NCI-H128 (cell line): ENCODE measurements at regions not wholly inside any gene's neighbourhood (a gene's known extent, or its start where the extent isn't known, plus 50 kb on each side); places are given as distances from the start of the nearest gene placed in this dataset.

Experiments
- DNase-seq: peaks from one replicate; lab custom pipeline; 2025; ENCODE audit not compliant: unreplicated experiment; lab: John Stamatoyannopoulos, UW

DNA sequence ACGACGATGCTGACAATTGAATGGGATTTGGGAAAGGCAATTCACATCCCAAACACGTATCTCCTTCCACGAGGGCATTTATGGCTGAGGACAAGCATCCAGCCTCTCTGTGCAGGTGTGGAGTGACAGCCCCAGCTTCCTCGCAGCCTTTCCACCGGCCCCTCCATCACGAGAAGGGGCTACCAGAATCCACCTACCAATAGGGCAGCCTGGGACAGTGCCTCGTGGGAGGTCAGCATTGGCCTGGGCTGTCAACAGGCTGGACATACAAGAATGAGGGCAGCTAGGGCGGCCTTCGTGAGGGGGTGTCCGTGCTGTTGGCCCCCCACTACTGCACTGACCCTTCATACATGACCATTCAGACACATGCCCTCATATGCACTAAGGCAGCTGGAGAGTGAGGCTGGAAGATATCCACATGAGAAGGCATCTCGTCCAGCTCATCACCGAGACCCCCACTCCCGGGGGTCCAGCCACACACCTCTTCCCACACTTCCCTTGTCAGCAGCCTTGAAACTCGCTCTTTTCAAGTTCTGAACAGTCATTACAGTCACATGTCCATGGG, 81.0 kb upstream of the ADRA2C start:
- DNase-seq: no peak

DNA sequence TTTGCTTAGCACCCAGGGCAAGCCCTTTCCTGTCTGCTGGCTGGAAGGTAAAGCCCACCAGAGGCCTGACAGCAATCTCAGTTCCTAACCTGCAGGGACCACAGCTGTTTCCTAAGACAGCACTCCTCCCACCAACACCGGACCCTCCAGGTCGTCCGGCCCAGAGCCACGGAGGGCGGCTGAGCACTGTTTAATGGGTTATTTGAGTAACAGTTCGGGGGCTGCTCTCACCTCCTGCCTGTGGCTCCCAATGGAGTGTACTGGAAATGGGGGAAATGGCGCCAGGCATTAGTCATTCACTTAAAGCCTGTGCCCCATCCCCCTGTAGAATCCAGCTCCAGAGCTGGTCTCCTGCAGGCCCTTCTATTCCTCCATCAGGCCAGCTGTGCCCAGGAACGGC, 81.6 kb upstream of the ADRA2C start:
- no peak for DNase-seq

DNA sequence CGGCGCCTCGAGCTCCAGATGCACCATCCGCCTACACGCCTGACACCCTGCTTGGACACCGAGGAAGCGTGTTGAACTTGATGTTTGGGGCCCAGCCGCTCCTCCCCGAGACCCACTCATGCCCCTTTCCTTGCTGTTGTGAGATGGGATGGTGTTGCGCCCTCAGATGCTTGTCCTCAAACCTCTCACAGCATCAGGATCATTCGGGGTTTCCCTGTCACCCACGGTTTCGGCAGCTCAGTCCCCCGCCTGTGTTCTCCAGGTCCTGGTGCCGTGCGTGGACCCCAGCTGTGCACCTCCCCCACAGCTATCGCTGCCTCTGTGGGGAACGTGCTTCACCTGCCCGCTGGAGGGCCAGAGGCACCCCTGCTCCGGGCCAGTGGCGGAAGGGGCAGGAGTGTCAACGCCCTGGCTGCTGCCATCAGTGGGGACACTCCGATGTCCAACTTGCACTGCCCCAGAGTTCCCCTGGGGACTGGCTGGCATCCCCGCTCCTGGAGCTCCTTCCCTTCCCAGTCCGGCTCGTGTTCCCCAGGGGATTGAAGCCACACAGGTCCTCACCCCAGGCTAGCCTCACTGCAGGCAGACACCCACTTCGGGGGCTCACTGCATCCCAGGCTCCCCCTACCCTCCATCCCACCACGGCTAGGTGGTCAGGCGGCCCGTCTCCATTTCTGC, 82.3 kb upstream of the ADRA2C start:
- DNase-seq: no peak

DNA sequence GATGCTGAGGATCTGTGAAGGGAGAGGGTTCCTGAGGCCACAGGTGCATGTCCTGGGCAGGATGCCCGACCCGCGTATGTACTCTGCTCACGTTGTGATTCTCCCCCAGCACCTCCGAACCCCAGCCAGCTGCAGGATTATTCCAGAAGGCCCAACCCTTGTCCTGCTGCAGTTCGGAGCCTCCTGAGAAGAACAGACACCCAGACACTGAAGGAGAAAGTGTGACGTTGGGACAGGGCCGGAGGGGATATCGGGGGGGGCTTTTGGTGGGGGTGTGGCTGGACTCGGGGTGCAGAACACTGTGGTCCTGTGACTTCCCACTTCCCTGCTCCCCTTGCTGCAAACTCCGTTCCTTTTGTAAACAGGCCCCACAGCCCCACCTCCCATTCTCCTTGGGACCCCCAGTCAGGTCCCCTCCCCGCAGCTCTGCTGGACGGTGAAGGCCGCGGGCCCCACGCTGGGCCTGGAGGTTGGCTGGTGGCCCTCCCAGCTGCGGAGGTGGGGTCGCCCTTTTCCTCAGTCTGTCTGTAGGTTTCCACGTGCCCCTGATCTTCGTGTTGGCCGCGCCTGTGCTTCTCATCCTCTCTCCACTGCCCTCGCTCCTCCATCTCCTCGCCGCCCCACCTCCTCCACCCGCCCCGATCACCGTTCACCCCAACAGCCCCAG, 83.0 kb upstream of the ADRA2C start:
- no peak for DNase-seq

DNA sequence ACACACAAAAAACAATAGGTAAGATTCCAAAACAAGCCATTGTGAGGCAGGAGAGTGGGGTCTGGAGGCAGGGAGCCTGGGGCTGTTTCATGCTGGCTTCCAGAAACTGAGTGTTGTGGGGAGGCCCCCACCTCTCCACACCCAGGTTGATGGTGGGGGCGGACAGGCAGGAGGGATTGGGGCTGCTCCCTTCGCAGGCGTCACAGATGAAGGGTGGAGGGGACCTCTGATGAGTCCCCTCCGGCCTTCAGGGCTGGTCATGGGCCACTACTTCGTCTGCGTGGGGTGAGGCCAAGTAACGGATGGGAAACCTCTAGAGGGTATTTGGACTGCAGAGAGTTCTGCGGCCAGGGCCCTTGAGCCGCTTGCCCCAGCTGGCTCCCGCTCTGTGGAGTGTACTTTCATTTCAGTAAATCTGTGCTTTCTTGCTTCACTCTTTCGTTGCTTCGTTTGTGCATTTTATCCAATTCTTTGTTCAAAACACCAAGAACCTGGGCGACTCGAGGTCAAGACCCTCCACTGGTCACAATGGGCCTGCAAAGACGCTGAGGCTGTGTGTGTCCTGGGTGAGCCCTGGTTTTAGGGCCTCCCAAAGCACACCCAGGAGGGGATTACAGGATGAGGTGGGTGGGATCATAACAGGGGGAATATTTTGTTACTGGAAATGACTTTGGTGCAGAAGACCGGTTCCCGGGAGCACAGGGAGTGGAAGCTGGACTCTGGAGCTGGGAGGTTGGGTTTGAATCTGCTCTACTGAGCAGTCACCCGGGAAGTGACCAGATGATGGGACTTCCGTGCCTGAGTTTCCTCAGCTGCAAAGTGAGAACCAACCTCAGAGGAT, 83.7 kb upstream of the ADRA2C start:
- DNase-seq: no peak

DNA sequence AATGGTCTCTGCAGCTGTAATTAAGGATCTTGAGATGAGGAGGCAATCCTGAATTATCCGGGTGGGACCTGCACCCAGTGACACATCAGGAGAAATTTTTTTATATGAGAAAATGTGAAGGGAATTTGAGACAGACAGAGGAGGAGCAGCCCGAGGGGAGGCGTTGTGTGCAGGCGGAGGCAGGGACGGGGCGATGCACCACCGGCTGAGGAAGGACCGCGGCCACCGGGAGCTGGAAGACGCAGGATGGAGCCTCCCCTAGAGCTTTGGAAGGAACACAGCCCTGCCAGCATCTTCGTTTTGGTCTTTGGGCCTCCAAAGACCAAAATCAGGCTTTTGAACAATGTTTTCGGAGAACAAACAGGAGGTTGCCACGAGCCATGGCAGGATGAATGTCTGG, 85.0 kb upstream of the ADRA2C start:
- no peak for DNase-seq

DNA sequence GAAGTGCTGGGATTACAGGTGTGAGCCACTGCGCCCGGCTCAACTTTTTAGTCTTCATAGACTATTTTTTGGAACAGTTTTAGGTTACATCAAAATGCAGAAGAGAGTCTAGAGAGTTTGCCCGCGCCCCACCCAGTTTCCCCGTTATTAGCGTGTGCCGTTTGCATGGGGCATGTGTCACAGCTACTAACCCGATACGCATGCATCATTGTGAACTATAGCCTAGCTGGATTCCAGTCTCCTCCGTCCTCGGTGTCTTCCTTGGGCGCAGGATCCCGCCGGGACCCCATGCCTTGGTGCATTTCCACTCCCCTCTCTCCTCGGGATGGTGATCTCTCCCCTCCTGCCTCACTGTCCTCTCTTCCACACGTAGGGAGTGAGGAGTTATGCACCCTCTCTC, 85.5 kb upstream of the ADRA2C start:
- no peak for DNase-seq

DNA sequence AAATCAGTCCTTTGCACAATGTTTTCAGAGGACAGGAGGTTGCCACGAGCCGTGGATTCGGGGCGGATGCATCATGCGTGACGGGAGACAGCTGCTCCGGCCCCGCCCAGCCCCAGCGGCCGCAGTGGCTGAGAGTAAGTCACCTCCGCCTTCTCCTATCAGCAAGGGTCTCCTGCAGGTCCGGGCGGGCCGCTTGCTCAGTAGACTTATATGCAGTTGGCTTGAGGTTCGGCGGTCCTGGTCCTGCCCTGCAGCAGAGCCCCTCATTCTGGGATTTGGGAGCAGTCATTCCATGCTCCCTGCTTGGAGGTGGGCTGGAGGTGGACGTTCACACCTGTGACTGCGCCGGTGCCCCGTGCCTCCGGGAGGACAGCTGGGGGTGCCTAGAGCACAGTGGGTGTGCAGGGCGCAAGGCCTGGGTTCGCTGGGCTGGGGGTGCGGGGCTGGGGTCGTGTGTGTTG, 86.3 kb upstream of the ADRA2C start:
- no peak for DNase-seq

DNA sequence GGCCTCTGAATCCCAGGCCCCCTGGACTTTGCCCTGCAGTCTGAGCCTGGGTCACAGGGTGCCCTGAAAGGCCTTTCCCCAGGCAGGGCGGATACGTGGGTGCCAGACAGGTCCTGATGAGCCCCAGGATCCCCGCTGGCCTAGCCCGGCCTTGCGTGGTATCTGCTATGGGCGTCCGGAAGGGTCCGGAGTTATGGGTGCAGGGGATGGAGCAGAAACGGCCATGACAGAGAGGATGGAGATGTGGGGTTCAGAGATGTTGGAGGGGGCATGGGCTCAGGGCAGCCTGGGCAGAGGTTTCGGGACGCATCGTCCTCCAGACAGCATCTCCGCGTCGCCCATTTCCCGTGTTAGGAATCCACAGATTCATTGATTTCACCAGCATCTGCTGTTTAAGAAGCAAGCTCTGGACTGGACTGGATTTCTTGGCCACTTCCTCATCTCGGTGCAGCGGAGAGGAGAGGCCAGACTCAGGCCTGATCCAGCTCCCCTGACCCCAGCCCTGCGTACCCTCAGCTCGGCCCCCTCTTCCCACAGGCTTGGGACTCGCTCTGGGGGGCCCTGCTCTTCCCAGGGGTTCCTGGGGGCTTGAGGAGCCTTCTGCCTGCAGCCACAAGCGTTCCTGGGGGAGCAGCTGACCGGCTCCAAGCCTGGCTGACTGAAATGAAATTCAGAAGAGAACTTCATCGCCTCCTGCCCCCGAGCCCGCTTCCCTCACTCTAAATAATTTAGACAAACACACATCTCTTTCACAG, 86.9 kb upstream of the ADRA2C start:
- DNase-seq: no peak

DNA sequence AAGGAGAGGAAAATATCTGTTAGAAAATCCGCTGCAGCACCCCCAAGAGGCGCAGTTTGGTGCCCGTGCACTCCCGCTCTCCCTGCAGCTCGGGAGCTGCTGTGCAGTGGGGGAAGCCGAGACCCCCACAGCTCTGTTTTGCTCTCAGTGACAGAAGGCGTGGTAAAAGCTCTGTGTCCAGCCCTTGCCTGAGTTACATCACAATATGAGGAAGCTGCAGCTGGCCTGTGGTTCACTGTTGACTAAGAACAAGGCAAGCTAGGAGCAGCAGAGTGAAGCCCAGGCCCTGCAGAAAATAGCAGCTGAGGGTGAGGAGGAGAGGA, 88.5 kb upstream of the ADRA2C start:
- no peak for DNase-seq

DNA sequence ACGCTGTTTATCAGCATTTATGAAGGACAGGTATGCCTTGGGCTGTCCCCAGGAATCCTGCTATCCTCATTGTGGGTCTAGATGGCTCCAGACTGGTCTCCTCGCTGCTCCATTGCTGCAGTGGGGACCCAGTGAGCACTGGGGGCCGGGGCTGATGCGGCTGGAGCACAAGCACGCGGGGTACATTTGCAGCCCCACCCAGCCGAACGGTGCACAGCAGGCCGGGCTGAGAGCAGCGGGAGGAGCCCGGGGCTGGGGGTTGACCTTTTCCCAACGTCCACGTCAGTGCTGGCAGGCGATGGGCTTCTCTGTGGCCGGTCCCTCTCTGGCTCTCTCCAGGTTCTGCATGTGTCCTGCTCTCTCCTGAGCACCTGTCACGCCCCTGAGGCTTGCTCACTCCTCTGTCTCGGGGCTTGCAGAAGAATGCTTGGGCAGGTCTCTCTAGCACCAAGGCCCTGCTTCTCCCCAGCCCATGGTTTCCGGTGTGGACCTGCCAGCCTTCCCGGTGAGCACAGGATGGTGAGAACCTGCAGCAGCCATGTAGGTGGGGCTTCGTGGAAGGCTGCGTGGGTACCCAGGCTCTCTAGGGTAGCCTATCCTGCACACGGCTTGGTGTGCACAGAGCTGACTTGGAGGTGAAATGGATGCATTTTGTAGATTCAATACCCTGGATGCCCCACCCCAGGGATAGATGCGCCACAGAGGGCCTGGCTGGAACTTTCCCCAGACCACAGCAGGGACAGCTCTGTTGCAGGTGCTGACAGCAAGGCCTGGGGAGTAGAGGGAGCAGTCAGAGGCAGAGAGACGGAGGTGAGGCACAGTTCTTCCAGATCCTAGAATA, 89.1 kb upstream of the ADRA2C start:
- DNase-seq: no peak

DNA sequence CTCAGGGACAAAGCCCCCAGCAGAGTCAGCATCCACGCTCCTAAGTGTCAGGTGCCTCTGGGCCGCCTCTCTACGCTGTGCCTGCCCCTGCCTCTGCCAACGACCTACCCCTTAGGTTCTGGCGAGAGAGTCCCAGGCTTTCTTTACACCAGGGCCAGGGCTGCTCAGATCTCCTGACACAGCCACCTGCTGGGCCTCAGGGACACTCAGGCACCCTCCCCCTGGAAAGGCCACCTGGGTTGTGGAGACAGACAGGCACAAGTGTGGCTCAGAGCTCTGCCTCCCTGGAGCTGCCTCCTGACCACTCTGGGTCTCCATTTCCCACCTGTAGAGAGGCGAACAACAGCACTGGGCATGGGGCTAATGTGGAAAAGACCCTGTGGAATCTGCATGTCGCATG, 90.0 kb upstream of the ADRA2C start:
- no peak for DNase-seq

DNA sequence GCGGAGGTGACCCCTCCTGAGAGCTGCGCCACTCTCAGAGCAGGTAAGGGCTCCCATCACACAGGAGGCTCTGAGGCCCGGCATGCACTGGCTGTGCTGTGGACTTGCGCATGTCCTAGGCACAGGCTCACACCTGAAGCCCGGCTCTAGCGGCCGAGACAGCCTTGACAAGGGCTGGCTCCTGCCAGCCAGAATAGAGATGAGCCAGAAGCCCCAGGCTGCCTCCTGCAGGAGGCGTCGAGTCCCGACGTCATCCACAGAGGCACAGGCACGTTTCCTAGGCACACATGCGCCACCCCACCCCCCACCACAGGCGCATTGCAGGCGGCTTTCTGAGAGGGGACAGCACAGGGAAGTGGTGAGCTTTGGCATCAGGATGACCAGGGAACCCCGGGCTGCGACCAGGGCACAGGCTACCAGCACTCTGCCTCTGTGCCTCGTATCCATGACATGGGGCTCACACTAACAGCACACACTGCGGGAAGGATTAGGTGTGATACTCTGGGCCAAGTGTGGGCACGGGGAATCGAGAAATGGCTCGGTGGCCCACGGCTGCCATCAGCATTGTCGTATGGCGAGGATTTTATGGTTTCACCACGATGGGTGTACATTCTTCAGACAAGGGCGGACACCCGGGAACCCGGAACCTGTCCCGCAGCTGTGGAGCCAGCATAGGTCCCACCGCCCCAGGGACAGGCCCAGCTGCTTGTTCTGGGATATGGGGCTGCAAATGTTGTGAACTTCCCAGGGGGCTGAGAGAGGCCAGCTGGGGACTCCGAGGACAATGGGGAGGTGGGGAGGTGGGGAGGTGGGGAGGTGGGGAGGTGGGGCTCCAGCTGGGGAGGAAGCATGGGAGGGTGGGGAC, 90.7 kb upstream of the ADRA2C start:
- no peak for DNase-seq

DNA sequence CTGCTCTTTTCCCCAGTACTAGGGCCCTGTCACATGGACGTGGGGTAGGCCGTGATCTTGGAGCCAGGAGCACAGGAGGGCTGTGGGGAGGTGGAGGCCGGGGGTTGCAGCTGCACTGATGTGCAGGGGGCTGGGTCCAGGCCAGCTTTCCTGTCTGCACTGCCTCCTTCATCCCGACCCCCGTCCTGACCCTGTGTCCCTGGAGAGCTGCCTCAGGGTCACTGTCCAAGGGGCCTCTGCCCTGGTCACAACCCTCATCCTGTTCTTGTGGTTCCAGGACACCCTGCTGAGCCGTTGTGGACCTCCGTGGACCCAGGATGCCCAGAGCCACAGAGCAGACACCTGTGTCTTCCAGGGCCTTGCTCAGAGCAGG, 91.7 kb upstream of the ADRA2C start:
- DNase-seq: no peak

DNA sequence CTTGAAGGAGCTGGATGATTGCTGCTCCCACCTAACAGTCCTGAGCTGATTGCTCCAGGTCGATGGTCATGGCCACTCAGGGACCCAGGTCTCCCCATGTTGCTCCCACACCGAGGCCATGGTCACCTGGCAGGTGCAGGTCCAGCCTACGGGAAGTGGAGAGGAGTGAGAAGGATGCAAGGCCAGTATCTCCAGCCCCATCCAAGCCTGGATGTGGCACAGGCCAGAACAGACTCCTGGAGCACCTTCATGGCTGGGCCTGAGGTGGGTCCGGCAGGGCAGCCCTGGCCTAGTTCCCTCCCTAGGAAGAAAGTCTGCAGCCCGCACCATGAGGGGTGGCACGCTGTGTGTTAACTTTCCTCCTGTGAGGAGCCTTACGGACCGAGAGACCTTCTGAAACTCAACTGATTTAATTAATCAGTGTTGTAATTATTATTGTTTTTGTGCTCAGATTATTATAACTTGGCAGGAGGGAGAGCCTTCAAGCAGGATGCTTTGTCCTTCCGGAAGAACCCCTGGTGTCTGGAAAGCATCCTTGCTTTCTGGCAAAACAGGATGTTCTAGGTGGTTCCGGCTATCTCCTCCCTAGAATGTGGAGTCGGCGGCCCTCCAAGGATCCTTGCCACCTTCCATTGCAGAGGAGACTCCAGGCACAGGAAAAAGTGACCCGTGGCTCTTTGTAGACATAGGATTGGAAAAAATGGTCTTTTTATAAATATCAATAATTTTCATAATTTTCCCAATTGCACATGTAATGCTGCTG, 92.3 kb upstream of the ADRA2C start:
- DNase-seq: no peak

DNA sequence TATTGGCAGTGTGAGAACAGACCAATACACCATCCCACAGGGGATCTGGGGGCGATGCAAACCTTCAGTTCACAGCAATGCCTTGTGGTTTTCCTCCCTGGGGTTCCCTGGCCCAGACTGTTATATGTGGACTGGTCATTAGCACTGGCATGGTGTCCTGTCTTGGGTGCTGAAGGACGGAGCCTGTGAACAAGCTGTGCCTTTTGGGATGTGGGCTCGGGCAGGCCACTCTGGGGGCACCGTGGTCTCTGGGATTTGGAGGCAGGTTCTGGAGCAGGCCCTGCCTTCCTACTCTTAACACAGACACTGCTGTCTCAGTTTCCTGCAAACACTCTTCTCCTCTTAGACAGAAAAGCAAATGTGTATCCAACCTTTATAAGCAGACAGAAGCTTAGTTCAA, 93.0 kb upstream of the ADRA2C start:
- DNase-seq: no peak

DNA sequence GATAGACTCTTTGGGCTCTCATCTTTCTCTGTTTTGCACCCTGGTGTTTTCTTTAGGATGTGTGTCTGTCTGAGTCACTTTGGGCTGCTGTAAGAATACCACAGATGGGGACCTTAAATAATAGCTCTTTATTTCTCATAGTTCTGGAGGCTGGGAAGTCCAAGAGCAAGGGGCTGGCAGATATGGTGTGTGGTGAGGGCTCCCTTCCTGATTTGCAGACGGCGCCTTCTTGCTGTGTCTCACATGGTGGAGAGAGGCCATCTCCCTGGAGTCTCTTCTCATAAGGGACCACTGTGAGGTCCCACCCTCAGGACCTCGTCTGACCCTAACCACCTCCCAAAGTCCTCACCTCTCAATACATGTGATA, 93.7 kb upstream of the ADRA2C start:
- DNase-seq: no peak

DNA sequence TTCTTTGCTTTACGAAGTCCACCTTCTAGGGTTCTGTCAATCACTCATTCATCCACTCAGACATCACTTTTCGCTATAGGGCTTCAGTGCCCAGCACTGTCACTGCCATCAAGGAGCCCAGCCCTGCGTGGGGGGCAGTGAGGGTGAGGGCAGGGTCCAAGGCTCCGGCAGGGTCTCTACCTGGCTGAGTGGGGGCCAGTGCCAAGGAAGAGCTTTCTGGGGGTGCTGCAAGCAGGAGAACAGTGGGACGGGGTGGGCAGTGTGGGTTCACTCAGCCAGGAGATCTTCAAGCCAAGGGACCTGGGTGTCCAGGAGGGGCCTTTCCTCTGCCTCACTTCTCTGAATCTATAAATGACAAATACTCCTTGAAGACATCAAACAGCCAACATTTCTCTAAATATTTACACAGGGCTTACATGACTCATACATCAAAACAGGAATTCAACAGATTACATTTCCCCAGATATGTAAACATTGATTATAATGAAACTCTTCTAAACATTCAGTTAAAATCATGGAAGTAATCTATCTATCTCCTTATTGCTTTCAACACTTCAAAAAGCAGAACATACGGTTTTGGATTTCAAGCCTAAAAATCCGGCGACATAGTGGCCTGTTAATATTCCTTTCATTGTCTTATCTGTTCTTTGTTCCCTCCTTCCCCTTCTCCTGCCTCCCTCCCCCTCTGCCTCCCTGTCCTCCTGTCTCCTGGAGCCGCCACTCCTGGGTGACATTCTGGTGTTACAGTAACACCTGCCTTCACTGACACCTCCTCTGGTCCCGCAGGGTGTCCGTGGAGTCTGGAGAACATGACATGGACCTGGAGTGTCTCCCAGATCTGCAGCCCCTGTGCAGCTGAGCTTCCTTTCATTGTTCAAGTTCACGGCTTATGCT, 94.4 kb upstream of the ADRA2C start:
- DNase-seq: no peak
